Activated naive CD8-positive, alpha-beta T cell treated with anti-CD3 and anti-CD28 coated beads, Interleukin-2, amount 10 ng/mL, durations not matched to agents 7 days and 5 days (primary cell): ENCODE measurements at regions not wholly inside any gene's neighbourhood (a gene's known extent, or its start where the extent isn't known, plus 50 kb on each side); places are given as distances from the start of the nearest gene placed in this dataset.

Experiments used
- ATAC-seq: fragments of 150-1000 bp; cut with Tn5 transposase; one replicate; pipeline ENCODE4 v1.10.0; 2021; ENCODE audit warnings: low read depth, moderate library complexity
- POLR2A ChIA-PET: fragments of 350-600 bp; sonication (Branson Sonifier 250); formaldehyde crosslinking; loops from one replicate; lab custom pipeline; 2021; ENCODE audit warnings: antibody characterized with exemption; lab: Charles Lee
- DNase-seq: peaks from one replicate; pipeline ENCODE4 v3.0.0; 2021
- H3K27ac Mint-ChIP-seq: one replicate; pipeline ENCODE4 v1.8.0; 2022; ENCODE audit warnings: mild to moderate bottlenecking, mixed read lengths
- H3K27me3 Mint-ChIP-seq: one replicate; pipeline ENCODE4 v1.8.0; 2022; ENCODE audit warnings: mild to moderate bottlenecking, moderate library complexity, mixed read lengths
- H3K36me3 Mint-ChIP-seq: one replicate; pipeline ENCODE4 v1.8.0; 2021; ENCODE audit warnings: mild to moderate bottlenecking, mixed read lengths
- H3K4me1 Mint-ChIP-seq: one replicate; pipeline ENCODE4 v1.8.0; 2021; ENCODE audit warnings: mixed read lengths
- H3K4me3 Mint-ChIP-seq: one replicate; pipeline ENCODE4 v1.8.0; 2022; ENCODE audit warnings: mild to moderate bottlenecking, moderate library complexity, mixed read lengths
- H3K9me3 Mint-ChIP-seq: one replicate; pipeline ENCODE4 v1.8.0; 2021; ENCODE audit warnings: mixed read lengths

DNA sequence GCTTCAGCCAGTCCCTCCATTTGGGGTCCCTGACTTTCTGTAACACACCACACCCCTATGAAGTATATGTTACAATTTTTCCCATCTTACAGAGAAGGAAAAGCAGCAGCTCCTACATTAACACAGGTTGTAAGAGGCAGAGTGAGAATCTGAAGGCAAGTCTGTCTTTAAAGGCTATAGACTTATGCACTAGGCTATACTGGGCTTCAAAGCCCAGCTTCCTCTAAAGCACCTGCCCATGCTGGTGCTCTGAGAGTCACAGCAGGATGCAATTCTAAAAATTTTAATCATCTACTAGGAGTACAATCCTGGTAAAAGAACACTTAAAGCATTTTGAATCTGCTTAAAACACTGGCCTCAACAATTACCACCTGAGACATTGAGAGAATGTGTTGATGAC is 113.0 kb upstream of the NLGN4Y start:
- no peak overlapping the region for H3K4me3 Mint-ChIP-seq
- H3K27ac Mint-ChIP-seq: no peak overlapping the region
- ATAC-seq (no peak), DNase-seq (no peak)
- no peaks in the 10 kb centered on the region for H3K4me1 Mint-ChIP-seq
- H3K9me3 Mint-ChIP-seq: no peaks in the 10 kb centered on the region
- H3K36me3 Mint-ChIP-seq: no peaks in the 10 kb centered on the region
- H3K27me3 Mint-ChIP-seq: no peaks in the 10 kb centered on the region
- POLR2A ChIA-PET: no interaction called here

DNA sequence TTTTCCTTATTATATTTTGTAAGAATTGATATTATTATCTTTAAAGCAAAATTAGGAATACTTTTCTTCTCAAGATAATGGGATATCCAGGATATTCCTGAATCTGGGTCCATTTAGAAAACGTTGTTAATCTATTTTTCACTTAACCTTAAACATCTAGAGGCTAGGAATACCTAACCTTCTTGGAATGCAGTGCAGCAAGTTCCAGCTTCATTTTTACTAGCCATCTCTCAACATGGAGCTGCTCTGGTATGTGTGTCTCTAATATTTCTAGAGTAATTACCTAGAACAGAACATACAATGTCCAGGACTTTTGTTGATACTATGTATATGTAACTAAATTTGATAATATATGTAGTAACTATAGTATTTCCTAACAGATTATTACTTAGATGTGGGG is 87.8 kb upstream of the NLGN4Y start:
- Mint-ChIP-seq H3K4me1 (no peaks in the 10 kb centered on the region), H3K27me3 (no peaks in the 10 kb centered on the region), H3K4me3 (no peak overlapping the region), H3K9me3 (no peaks in the 10 kb centered on the region), H3K36me3 (no peaks in the 10 kb centered on the region), H3K27ac (no peak overlapping the region)
- POLR2A ChIA-PET: no interaction called here
- no peak for DNase-seq
- ATAC-seq: no peak

GRCh38 chrY:14437626-14438025 is 86.7 kb upstream of the NLGN4Y start:
- Mint-ChIP-seq H3K9me3 (no peaks in the 10 kb centered on the region), H3K36me3 (no peaks in the 10 kb centered on the region), H3K4me3 (no peak overlapping the region), H3K27ac (no peak overlapping the region), H3K27me3 (no peaks in the 10 kb centered on the region), H3K4me1 (no peaks in the 10 kb centered on the region)
- POLR2A ChIA-PET: no interaction called here
- no peak for DNase-seq
- no peak for ATAC-seq

DNA sequence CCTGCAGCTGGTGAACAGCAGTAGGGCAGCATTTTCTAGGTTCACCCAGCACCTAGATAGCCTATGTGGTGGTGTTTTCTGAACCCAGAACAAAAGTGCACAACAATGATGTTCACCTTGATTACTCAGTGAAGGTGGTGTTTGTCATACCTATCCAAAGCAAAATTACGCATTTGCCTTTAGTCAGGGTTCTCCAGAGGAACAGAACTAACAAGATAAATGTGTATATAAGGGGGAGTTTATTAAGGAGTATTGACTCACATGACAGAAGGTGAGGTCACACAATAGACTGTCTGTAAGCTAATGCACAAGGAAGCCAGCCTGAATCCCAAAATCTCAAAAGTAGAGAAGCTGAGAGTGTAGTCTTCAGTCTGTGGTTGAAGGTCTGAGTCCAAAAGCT is 85.9 kb upstream of the NLGN4Y start:
- Mint-ChIP-seq H3K36me3 (no peaks in the 10 kb centered on the region), H3K27me3 (no peaks in the 10 kb centered on the region), H3K9me3 (no peaks in the 10 kb centered on the region), H3K27ac (no peak overlapping the region), H3K4me3 (no peak overlapping the region), H3K4me1 (no peaks in the 10 kb centered on the region)
- no peak for DNase-seq
- no peak for ATAC-seq
- POLR2A ChIA-PET: no interaction called here

GRCh38 chrY:14444550-14444949 is 79.8 kb upstream of the NLGN4Y start:
- H3K4me1 Mint-ChIP-seq: no peaks in the 10 kb centered on the region
- no peak overlapping the region for H3K27ac Mint-ChIP-seq
- POLR2A ChIA-PET: no interaction called here
- ATAC-seq (no peak), DNase-seq (no peak)
- H3K27me3 Mint-ChIP-seq: no peaks in the 10 kb centered on the region
- H3K4me3 Mint-ChIP-seq: no peak overlapping the region
- H3K36me3 Mint-ChIP-seq: no peaks in the 10 kb centered on the region
- H3K9me3 Mint-ChIP-seq: peaks cover 3% of the 10 kb centered on the region

DNA sequence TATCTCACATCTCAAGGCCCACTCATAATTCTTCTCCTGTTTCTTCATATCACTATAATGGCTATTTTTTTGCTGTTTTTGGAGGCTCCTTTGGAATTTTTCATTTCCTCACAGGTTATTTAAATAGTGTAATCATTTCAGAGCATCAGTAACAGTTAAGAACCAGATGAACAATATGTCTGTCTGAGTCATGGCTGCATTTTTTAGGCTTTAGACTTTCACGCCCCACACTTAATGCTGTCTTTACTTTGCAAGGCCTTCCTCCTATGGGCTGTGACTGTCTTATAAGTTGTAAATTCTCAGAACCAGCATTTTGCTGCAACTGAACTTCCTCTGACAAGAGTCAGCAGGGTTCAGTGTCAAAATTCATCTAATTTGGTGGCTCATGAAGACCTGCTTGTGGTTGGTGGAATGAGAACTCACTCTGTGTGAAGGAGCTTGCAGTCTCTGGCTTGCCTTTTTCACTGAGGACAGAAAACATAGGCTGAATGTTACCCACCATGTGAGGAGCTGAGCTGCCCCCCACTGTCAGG is 56.1 kb upstream of the NLGN4Y start:
- no peak overlapping the region for H3K4me3 Mint-ChIP-seq
- no peaks in the 10 kb centered on the region for H3K4me1 Mint-ChIP-seq
- DNase-seq (no peak), ATAC-seq (no peak)
- POLR2A ChIA-PET: no interaction called here
- H3K27ac Mint-ChIP-seq: no peak overlapping the region
- H3K27me3 Mint-ChIP-seq: no peaks in the 10 kb centered on the region
- no peaks in the 10 kb centered on the region for H3K36me3 Mint-ChIP-seq
- no peaks in the 10 kb centered on the region for H3K9me3 Mint-ChIP-seq

GRCh38 chrY:14472421-14472820 is 51.9 kb upstream of the NLGN4Y start:
- H3K4me1 Mint-ChIP-seq: no peaks in the 10 kb centered on the region
- POLR2A ChIA-PET: no interaction called here
- H3K27ac Mint-ChIP-seq: no peak overlapping the region
- H3K4me3 Mint-ChIP-seq: no peak overlapping the region
- ATAC-seq: no peak
- DNase-seq: no peak
- H3K27me3 Mint-ChIP-seq: no peaks in the 10 kb centered on the region
- H3K9me3 Mint-ChIP-seq: peaks cover 2% of the 10 kb centered on the region
- H3K36me3 Mint-ChIP-seq: no peaks in the 10 kb centered on the region

DNA sequence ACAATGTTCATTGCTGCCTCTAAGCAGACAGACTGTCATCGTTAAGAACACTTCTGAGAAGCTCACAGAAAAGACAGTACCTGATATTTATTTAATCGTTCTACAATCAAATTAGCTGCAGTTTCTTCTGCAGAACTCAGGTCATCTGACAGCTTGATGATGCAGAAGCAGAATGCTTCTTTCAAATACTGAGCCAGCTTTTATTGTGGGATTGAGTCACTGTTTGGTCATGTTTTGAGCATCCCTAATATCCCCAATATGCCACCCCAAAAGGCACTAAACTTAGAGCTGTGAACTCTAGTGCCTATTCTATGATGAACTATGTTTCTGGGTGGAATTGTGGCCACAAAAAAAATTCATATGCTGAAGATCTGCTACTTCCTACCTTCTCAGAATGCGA is 51.0 kb upstream of the NLGN4Y start:
- Mint-ChIP-seq H3K36me3 (no peaks in the 10 kb centered on the region), H3K4me3 (no peak overlapping the region), H3K4me1 (no peaks in the 10 kb centered on the region), H3K27me3 (no peaks in the 10 kb centered on the region), H3K9me3 (peaks cover 2% of the 10 kb centered on the region), H3K27ac (no peak overlapping the region)
- POLR2A ChIA-PET: no interaction called here
- DNase-seq: no peak
- no peak for ATAC-seq
